Left lung (tissue), 4 donors: ENCODE measurements at regions not wholly inside any gene's neighbourhood (a gene's known extent, or its start where the extent isn't known, plus 50 kb on each side); places are given as distances from the start of the nearest gene placed in this dataset.

ENCODE experiments used
- ATAC-seq: fragments of 200-7000 bp; cut with Tn5 transposase; one replicate; pipeline ENCODE4 v1.9.1; 2020; ENCODE audit warnings: moderate library complexity
- DNase-seq, 4 donors: peaks; one replicate each; pipeline ENCODE4 v3.0.0-alpha.2; 2013 to 2020
- H3K27ac ChIP-seq, 2 donors: fragments of 200-600 bp; sonication (generic) in 1 of 2; one replicate each; pipeline versions ENCODE4 v1.5.0 to v1.8.0; 2020 to 2021
- H3K27me3 ChIP-seq, 2 donors: fragments of 200-600 bp; sonication (generic) in 1 of 2; one replicate each; pipeline versions ENCODE4 v1.5.0 to v1.8.0; 2020 to 2021
- H3K36me3 ChIP-seq, 2 donors: fragments of 200-600 bp; sonication (generic) in 1 of 2; one replicate each; pipeline versions ENCODE4 v1.5.0 to v1.8.0; 2020 to 2021
- H3K4me1 ChIP-seq, 2 donors: fragments of 200-600 bp; one replicate each; pipeline ENCODE4 v1.8.0; 2021
- H3K4me3 ChIP-seq, 2 donors: fragments of 200-600 bp; sonication (generic) in 1 of 2; one replicate each; pipeline versions ENCODE4 v1.5.0 to v1.8.0; 2020 to 2021; ENCODE audit warnings: mild to moderate bottlenecking in 1 of 2
- H3K9me3 ChIP-seq, 2 donors: fragments of 200-600 bp; sonication (generic) in 1 of 2; one replicate each; pipeline versions ENCODE4 v1.5.0 to v1.8.0; 2020 to 2021
- CTCF ChIP-seq, 2 donors: fragments of 200-600 bp; sonication (generic) in 1 of 2; IDR thresholded peaks; one replicate each; pipeline versions ENCODE4 v1.5.0 to v1.8.0; 2021; ENCODE audit warnings: antibody characterized with exemption in 2 of 2
- intact Hi-C, 2 donors: fragments of 100-400 bp; cut with DNase I; formaldehyde crosslinking; loops; one replicate each; pipeline versions ENCODE4 v1.11.2 to v1.14.2; 2022
- donor health status: DM: no; HTN: yes; CAD: no.
- donor health status: DM: no; HTN: no; CAD: no.

- Histone ChIP-seq H3K27me3 (no peaks in the 10 kb centered on the region), H3K9me3 (no peaks in the 10 kb centered on the region), H3K4me3 (no peak overlapping the region), H3K27ac (no peak overlapping the region), H3K4me1 (no peaks in the 10 kb centered on the region), H3K36me3 (no peaks in the 10 kb centered on the region)
- no peak for TF ChIP-seq CTCF (IDR thresholded peaks at IDR 0.05)
- no peak for DNase-seq
- intact Hi-C loops: no loop called here
- no peak for ATAC-seq
These were observed 388.4 kb upstream of the PTGER4 start for GRCh38 chr5:40291338-40291737.

DNA sequence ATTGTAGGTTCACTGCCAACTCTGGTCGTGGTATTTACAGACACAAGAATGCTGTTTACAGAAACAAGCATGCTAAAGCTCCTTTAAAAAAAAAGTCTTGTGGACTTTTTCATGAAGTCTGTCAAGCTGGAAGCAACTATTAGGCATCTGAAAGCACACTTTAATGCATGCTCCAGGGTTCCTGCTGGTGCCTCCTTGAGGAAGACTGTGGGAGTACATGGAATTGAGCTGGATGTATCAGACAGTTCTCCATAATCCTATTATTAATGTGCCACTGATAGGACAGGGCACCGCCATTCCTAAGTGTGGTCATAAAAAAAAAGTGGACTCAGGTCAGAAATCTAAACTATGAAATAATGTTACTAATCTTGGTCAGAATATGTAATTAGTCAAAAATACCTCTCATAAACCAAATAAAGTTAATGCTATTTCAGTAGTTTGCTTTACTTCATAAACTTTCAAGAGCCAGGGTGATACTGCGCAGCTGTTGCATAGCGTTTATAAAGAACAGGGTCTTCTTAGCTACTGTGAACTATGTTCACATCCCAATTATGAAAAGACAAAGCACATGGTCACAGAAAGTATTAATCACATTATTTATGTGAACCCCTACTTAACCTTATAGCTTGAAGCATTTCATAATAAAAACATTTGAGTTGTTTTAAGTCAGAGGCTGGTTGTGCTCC, 390.8 kb upstream of the PTGER4 start:
- no peaks in the 10 kb centered on the region for H3K4me1 ChIP-seq
- intact Hi-C loops: no loop called here
- H3K9me3 ChIP-seq: no peaks in the 10 kb centered on the region
- ATAC-seq (no peak), DNase-seq (no peak)
- no peak overlapping the region for H3K27ac ChIP-seq
- H3K36me3 ChIP-seq: no peaks in the 10 kb centered on the region
- TF ChIP-seq CTCF (IDR thresholded peaks at IDR 0.05): no peak
- H3K27me3 ChIP-seq: no peaks in the 10 kb centered on the region
- no peak overlapping the region for H3K4me3 ChIP-seq

DNA sequence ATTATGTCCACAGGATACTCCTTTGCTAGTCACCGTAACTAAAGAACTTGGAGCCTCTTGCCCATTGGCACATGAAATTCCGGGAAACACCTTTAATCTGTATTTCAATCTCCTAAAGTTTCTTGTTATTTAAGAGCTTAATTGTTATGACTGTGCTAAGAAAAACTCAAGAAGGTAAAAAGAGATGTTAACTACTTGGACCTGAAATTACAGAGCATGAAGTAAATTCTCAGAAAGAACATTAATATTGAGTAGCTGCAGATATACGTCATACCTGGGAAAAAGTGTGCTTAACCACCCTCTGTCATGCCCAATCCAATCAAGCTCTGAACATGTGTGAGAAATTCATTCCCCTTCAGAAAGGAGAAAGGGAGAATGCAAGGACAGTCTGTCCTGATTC, 394.9 kb upstream of the PTGER4 start:
- no peaks in the 10 kb centered on the region for H3K4me1 ChIP-seq
- DNase-seq (no peak), ATAC-seq (no peak)
- no peak overlapping the region for H3K4me3 ChIP-seq
- H3K27ac ChIP-seq: no peak overlapping the region
- intact Hi-C loops: no loop called here
- H3K9me3 ChIP-seq: no peaks in the 10 kb centered on the region
- no peaks in the 10 kb centered on the region for H3K36me3 ChIP-seq
- H3K27me3 ChIP-seq: no peaks in the 10 kb centered on the region
- no peak for TF ChIP-seq CTCF (IDR thresholded peaks at IDR 0.05)

GRCh38 chr5:40278881-40279280, 400.8 kb upstream of the PTGER4 start:
- Histone ChIP-seq H3K4me3 (no peak overlapping the region), H3K9me3 (no peaks in the 10 kb centered on the region), H3K27ac (no peak overlapping the region), H3K36me3 (no peaks in the 10 kb centered on the region), H3K4me1 (no peaks in the 10 kb centered on the region), H3K27me3 (no peaks in the 10 kb centered on the region)
- intact Hi-C loops: no loop called here
- no peak for TF ChIP-seq CTCF (IDR thresholded peaks at IDR 0.05)
- ATAC-seq (no peak), DNase-seq (no peak)

DNA sequence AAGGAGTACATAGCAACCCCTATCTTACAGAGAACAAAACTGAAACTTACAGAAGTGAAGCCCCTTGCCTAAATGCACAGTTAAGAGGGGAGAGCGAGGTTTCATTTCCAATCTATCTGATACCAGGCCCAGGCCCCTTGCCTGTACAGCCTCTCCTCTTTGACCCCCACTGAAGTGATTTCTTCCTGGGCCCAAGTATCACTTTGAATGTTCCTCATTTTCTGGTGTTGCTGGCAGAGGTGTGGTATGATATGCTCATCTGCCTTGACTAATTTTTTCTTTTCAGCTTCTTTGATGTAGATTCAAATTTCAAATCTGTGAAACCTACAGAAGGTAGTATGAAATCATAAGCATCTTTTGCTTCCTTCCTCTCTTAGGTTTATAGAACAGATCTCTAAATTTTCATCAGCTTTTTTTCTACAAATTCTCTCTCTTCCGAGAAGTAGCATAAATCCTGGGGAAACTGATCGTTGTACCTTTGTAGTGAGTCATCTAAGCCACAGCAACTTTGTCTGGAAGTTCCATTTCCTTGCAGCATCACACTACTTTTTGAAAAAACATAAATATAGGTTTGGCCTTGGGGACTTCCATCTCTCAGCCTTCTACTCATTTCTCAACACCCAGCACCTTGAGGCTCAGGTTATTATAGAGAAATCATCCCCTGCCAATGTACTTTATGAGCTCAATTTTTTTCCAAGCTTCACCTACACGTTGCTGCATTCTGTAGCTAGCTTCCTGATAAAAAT, 402.4 kb upstream of the PTGER4 start:
- DNase-seq (no peak), ATAC-seq (no peak)
- Histone ChIP-seq H3K36me3 (no peaks in the 10 kb centered on the region), H3K27me3 (no peaks in the 10 kb centered on the region), H3K9me3 (no peaks in the 10 kb centered on the region), H3K4me1 (no peaks in the 10 kb centered on the region), H3K4me3 (no peak overlapping the region), H3K27ac (no peak overlapping the region)
- no peak for TF ChIP-seq CTCF (IDR thresholded peaks at IDR 0.05)
- intact Hi-C loops: no loop called here
